Forelimb muscle (tissue), 1 donor: ENCODE measurements at regions not wholly inside any gene's neighbourhood (a gene's known extent, or its start where the extent isn't known, plus 50 kb on each side); places are given as distances from the start of the nearest gene placed in this dataset.

Experiments
- DNase-seq: peaks from one replicate; pipeline ENCODE4 v3.0.0-alpha.2; 2013; ENCODE audit warnings: low read depth

DNA sequence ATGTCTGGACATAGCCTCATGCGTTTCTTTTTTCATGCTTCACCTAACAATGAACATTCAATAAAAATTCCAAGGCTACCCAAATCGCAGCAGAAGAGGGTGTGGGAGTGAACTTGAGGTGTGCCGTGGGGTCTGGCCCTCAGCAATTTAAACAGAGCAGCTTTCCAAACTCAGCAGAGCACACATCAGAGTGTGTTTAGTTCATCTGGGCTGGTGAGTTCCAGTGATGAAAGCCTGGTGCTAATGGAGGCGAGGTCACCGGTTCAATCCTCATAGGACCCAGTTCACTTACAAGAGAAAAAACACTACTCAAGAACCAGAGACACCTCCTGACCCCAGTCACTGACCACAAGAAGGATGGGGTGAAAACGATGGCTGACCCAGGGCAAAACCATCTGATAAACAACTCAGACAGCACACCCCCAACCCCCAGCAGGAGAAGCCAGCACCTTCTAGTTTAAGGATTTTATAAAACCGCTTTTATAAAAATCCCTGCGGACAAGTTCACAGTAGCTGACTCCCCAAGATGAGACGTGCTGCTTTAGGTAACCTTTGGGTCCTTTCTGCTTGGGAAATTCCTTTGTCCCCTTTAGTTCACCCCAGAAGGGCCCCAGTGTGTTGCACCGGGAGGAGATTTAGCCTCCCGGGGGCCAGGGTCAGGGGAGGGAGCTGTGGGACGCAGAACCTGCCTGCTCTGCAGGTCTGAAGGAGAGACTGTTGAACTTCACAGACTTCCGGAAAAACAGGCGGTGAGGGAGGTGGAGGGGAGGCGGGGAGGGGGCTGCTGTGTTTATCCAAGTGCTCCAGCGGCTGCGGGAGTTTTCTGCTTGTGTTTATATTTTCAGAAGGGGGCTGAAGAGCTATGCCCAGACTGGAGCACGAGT is 152.7 kb upstream of the SOX11 start:
- DNase-seq, result no peak

DNA sequence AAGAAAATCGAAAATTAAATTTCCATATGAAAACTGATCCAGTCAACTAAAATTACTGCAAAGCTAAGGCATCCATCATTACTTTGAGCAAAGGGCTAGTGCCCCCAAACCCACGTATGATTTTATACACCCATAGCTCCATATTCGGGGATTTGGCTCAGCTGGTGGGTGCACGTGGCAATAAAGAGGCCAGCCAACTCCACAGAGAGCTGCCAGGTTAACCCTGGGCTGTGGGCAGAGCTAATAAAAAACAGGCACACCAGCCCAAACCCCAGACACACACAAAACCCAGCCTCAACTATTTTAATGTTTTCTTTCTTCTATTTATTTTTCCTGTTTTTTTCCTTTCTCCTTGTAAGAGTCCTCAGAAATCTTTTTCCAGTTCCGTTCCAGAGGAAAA is 151.3 kb upstream of the SOX11 start:
- no peak for DNase-seq

DNA sequence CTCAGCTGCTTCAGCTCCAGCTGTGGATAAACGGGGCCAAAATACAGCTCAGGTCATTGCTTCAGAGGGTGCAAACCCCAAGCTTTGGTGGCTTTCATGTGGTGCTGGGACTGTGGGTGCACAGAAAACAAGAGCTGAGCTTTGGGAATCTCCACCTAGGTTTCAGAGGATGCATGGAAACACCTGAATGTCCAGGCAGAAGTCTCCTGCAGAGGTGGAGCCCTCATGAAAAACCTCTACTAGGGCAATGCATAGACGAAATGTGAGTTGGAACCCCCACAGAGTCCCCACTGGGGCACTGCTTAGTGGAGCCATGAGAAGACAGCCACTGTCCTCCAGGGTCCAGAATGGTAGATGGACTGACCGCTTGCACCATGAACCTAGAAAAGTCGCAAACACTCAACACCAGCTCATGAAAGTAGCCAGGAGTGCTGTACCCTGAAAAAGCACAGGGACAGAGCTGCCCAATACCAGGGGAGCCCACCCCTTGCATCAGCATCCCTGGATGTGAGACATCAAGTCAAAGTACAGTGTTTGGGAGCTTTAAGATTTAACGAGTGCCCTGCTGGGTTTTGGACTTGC is 147.9 kb upstream of the SOX11 start:
- DNase-seq, result no peak

DNA sequence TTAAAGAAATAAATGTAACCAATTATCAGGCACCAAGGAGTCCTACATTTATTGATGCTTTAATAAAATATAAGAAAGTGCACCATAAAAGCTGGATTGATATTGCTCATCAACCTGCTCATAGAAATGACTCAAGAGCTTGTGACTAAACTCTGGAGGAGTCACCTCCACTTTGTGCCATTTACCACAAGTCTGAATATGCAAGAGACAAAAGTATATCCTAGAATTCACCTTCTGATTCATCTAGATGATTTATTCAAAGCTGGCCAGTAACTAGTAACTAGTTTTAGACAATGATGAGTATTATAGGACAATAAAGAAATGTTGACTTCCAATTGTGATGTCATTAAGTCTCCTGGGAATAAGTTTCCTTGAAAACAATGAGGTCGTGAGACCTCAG is 146.0 kb upstream of the SOX11 start:
- no peak for DNase-seq

DNA sequence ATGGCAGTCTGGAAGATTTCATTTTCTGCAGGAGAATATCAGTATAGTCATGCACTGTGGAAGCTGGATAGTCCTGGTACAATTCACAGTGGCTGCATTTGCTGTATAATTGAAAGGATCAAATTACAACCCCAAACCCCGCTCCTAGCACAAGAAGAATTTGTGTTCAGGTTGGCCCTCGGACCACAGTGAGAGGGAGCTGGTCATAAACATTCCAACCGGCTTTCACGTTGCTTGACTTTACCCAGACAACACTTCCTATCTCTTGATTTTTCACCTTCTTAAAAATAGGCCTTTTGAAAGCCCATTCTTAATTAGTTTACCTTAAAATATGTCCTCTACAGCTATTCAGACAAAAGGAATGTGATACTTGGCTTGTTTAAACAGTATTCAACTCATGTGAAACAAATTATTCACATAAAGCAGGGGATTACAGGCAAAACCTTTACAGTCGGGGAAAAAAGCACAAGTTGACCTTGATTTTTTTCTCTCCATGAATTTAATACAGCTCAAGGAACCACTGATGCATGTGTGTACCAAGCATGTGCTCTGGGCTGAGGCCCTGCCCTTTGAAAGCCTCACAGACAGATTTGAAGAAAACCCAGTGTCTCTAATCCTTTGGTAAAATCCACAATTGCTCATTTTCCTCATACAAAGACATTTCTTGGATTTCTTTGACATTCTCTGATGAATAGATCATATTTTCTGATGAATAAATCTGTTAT is 143.0 kb upstream of the SOX11 start:
- DNase-seq, result no peak

DNA sequence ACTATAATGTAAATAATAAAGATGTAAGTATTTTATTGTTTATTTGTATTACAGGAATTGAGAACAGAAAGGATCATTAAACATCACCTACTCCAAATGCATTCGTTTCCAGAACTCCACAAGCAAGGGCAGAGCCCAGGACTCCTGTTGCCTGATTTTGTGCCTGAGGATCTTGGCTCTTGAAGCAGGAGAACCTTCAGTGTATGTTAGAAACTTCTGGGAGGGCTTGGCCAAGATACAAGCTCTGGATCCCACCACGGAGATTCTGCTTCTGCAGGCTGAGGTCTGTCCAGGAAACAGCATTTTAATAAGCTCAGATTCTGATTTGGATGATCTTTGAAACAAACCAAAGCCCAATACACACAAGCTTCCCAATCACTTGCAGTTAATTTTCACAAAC is 142.4 kb upstream of the SOX11 start:
- DNase-seq, result peak; percentile 11

DNA sequence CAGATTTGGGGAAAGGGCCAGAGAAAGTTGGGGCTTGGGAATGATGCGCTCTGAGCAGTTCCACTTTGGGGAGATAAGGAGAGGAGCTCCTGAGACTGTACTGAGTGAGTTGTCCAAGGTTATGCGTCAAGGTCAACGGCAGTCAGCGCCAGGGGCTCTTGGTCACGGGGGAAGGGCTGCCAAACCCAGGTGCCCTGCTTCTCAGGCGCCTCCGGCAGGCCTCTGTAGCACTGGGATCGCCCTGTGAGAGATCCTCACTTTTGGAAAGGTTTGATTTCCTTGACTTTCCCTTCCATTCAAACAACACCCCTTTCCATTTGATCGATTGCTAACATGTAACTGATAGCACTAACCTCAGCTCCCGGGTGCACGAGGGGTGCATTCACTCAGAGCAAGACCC is 136.5 kb upstream of the SOX11 start:
- DNase-seq, result no peak

DNA sequence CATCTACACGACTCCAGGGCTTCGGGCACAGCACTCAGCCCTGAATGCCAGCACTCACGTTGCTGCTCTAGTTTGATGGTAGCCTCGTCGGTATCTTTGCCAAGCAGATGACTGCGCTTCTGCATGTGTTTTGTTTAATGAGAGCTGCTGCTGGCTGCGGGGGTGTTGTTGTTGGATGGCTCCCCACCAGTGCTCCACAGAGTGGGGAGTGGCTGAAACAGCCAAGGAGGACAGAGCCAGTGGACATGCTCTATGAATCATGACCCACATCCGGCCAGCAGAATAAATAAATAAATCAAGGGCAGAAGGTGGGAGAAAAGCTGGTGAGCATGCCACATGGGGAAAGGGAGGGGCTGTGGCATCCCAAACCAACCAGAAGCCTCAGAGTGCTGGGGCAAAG is 131.2 kb upstream of the SOX11 start:
- no peak for DNase-seq

DNA sequence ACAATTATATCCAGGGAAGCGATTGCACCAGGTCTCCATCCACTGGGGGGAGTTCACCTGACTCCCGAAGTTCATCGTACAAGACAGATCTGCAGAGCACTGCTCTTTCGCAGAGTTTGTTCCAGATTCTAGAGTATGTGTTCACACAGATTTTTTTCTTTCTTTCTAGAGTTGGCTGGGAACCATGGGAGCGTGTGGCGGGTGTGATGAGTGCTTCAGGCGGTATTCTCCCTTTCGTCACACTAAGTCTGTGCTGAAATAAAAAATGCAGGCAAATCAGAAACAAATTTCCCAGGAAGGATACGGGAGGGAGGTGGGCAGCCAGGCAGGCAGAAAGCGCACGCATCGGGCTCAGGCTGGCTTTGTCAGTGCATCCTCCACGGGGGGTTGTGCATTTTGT is 129.8 kb upstream of the SOX11 start:
- DNase-seq, result no peak

DNA sequence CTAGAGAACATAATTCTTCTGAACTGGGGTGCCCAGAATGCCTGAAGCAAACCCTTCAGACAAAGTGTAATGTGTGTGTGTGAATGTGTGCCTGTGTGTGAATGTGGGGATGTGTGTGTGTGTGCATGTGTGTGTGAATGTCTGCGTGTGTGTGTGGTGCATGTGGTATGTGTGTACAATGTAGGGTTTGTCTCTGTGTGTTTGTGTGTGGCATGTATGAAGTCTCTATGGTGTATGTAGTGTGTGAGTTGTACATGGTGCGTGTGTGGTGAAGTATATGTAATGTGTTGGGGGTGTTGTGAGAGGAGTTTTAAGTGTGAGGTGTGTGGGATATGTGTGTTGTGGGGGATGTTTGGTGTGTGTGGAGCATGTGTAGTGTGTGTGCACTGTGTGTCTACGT is 129.3 kb upstream of the SOX11 start:
- no peak for DNase-seq

DNA sequence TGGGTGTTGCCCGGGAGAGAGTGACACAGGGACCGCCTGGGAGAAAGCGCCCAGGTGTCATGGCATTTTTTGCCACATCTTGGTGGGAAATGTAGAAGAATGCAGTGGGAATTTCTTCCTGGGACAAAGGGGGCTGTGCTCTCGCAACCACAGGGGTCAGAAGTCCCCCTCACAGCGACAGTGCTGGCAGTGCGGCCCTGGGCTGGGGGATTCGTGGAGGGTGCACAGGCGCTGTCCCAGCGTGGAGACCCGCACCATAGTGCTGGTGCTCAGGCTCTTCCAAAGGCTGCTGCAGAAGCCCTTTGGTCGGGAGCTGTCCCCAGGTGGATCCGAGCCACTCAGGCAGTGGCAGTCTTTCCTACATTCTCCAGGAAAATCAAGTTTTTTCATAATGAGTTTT is 128.8 kb upstream of the SOX11 start:
- no peak for DNase-seq

DNA sequence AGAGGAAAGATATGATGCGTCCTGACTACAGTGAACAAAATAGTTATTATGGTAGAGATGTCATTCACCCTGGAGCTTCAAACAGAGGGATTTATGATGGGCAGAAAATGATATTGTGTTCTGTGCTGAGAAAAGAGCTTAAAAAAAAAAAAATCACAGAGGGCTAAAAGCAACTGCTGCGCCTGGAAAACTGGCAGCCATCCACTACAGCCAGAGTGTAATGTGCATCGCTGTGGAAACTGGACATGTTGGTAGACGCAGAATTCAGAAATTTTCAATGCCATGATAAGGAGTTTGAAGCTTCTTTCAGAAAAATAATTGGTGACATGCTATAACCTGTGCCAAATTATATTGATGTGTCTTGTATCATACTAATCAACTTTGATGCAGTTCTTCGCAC is 122.9 kb upstream of the SOX11 start:
- DNase-seq, result no peak

DNA sequence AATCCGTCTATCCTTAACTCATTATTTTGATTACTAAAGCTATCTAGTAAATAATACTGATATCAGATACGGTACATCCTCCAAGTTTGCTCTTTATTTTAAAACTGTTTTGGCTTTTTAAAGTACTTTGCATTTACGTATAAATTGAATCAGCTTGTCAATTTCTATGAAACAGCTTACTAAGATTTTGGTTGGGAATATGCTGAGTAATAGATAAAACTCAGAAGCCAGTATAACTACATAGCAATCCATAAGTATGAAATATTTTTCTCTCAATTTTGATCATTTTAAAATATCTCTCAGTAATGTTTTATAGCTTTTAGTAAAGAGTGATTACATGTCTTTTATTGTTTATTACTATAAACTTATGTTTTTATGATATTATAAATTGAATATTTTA is 116.2 kb upstream of the SOX11 start:
- no peak for DNase-seq

DNA sequence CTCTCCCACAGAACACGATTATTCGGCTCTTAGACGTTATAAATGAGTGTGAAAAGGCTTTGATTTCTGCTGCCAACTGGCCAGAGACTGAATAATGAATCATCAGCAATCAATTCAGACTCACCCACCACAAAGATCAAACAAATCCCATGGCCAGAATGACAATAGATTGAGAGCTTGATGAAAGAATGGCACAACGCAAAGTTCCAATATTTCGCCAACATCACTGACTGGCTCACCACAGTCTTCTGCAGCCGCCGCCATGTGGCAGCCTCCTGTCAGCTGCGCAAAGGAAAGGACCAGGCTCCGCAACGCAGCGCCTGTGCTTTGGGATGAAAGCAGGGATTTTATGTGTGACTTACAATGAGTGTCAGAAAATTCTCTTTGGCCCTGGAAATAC is 104.4 kb upstream of the SOX11 start:
- no peak for DNase-seq

DNA sequence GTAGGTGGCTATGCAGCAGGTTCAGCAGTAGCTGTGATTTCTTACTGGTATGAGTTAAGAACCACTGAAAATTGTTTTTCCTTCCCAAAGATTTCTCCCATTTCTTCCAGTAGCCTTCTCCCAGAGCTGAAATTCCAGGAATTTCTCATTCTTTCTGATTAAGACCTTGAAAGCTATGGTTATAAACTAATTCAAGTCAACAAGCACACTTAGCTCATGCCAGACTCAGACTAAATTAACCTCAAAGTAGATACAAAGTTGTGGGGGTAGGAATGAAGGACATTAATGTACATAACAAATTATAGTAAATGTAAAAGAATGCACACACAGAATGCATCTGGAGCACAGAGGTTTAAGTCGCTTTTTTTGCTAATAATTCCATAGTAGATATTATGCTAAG is 103.6 kb upstream of the SOX11 start:
- DNase-seq, result no peak

DNA sequence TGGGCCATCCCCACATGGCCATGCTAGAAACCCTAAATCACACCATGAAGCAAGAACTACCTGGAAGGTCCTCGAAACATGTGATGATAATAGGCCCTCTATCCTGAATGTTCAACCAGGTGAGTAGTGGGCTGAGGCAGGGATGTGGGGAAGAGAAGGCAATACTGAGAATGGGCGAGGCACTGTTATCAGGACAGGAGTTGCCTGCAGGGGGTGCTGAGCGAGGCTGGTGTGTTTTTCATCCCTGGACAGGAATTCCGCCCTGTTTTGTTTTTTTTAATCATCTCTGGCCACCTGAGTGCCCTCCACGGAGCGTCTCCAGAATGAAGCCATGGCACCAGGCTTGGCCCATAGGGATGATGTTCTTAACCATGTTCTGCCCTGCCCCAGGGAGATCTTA is 103.0 kb upstream of the SOX11 start:
- no peak for DNase-seq

DNA sequence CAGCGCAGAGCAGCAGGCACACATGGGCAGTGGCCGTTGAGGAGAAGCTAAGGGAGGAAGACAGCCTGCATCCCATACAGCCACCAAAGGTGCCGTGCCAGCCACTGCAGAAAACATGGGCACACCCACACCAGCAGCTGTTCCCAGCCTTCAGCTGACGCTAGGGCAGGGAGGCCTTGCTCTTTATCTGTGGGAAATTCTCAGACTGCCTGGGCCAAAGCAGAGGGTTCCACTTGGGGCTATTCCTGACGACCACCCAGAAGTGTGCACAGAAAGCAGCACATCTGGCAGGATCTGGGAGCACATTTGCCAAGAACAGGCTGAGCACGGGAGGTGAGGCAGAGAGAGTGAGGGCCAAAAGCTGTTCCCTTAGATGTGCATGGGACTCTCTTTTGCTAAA is 101.3 kb upstream of the SOX11 start:
- DNase-seq, result no peak

DNA sequence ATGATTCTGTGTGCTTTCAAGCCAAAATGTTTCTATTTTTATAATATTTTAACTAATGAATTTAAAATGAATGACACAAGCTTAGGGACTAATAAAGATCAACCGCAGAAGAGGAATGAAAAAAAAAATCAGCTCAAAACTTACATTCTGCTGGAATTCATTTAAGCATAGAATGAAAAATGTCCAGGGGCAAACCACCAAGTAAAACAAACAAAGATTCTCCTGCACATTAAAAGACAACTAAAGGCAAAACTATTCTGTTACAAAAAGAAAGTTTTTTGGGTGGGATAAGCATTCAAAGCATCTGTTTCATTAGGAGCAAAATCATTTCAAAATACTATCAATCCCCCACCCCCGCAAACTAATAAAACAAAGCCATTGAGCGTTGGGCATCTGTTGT is 99.3 kb upstream of the SOX11 start:
- DNase-seq, result no peak

DNA sequence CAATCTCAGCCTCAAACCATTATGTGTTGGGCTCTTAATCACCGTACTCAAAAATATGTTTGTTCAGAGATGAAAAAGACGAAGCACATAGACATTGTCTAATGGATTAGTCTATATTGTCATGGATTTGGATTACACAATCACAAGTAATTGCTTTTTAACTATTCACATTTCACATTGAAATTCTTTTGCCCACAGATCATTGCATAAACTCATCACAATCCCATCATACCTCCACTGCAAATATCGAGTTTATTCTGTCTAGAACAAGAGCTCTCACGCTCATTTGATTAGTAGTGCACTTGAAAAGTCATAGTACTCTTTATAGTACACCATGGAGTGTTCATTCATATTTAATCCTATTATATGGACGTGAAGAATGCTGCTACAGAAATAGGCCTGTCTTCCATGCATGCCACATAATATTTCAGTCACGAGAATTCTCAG is 97.9 kb upstream of the SOX11 start:
- no peak for DNase-seq

DNA sequence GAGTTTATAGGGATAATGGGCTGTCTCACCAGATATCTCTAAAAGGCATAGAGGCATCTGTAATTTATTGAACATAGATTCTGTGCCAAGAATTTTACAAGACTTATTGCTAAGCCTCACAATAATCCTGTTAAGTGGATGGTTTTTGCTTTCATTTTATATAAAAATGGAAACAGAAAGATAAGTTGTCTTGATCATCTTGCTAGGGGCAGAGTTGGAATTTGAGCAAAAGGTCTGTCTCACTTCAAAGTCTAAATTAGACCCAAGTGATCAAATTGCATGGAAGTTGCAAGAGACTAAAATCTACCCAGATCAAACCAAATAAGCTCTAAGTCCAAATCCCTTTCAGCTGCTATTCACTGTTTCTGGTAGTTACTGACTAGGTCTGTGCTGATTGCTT is 95.3 kb upstream of the SOX11 start:
- no peak for DNase-seq

DNA sequence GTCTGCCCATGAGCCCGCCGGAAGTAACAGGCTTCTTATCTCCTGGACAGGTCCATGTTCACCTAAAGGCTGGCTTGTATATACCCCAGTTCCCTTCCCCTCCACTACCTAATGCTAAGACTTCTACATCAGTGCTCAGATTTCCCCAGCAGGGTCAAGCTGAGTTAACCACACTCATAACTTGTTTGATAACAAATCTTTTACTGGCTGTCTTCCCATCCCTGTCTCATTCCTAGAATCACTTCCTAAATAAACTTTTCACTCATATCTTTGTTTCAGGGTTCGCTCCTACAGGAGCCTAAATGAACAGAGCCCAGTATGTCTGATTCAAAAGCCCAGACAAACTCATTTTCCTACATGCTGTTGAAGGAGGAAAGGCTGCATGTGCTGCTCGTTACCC is 94.0 kb upstream of the SOX11 start:
- no peak for DNase-seq

DNA sequence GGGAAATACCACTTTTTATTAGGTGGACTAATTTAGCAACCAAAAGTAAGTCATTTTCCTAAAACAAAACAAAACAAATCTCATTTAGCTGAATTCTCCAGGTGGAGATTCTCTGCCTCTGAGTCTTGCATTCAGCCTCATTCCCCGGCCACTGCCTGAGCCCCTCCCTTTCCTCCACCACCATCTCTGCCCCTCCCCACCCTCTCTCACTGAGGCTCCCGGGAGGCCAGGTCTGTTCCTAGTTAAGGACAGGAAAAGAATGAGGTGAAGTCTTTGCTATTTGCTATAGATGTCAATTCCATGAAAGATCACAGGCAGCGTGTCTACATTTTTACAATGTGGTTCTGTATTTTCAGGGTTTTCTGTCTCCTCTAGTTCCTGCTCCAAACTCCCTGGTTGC is 83.0 kb upstream of the SOX11 start:
- no peak for DNase-seq

DNA sequence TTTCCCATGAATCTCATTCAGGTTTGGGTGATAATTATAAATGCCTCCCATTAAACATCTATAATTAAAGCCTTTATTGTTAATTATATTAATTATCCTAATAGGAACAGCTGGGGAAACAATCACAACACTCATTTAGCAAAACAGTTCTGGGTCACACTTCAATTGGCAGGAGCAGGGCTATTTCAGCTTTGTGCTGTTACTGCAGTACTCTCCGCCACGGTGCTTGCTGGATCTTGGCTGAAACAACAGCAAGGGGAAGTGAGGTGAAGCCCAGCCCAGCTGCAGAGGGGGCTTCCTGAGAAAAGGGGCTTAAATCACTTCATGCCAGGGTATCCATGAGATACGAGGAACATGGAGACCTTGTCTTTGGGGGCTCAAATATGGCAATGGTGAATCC is 79.5 kb upstream of the SOX11 start:
- DNase-seq, result no peak
